K562 (cell line): ENCODE measurements at regions not wholly inside any gene's neighbourhood (a gene's known extent, or its start where the extent isn't known, plus 50 kb on each side); places are given as distances from the start of the nearest gene placed in this dataset.

Experiments used
- ATAC-seq: fragments of 200-7000 bp; cut with Tn5 transposase; 3 replicates; pipeline ENCODE4 v1.9.1; 2020; ENCODE audit warnings: moderate library complexity
- BruUV-seq: library from RNA; stranded (reverse); fragments of 400-500 nt; replicated peaks from 2 replicates; lab custom pipeline; 2021; lab: Mats Ljungman, UMichigan
- CTCF ChIA-PET: fragments of 300-600 bp; formaldehyde crosslinking; extraction: SDS; loops from one replicate; lab custom pipeline; 2021; ENCODE audit warnings: low intra/inter-chr PET ratio; lab: Yijun Ruan, JAX
- POLR2A ChIA-PET: fragments of 300-600, 350-650 bp; sonication (Branson Sonifier 250); formaldehyde crosslinking; extraction: SDS; loops from one replicate; lab custom pipeline; 2021; ENCODE audit warnings: antibody characterized with exemption, inconsistent platforms; lab: Yijun Ruan, JAX
- DNase-seq, 4 experiments: peaks; one replicate each; pipeline versions ENCODE4 v3.0.0 to v3.0.0-alpha.2; 2011 to 2018; ENCODE audit warnings: low spot score in 3 of 4, mixed read lengths in 3 of 4; ENCODE audit errors: extremely low read depth in 1 of 4
- FAIRE-seq: peaks from 2 replicates; lab custom pipeline; 2011; peaks lifted over from hg19 to GRCh38; lab: Jason Lieb, UNC
- H2AFZ ChIP-seq: 2 replicates; pipeline ENCODE4 v1.6.0; 2011; ENCODE audit warnings: low read depth, low read length, control low read depth, inconsistent platforms
- H3K27ac ChIP-seq: fragments of 200-600 bp; 3 replicates; pipeline ENCODE4 v1.8.0; 2011; ENCODE audit warnings: low read depth, mild to moderate bottlenecking, control low read depth, inconsistent platforms, low read length, moderate library complexity, mixed read lengths; ENCODE audit errors: extremely low read depth
- H3K27me3 ChIP-seq, 2 experiments: fragments of 300-600 bp in 1 of 2; 2 replicates in 1 of 2; 3 replicates in 1 of 2; pipeline versions ENCODE4 v1.6.0 to v1.8.0; 2011; ENCODE audit warnings: inconsistent platforms in 2 of 2, low read length in 2 of 2, mild to moderate bottlenecking in 1 of 2, mixed read lengths in 1 of 2, moderate library complexity in 1 of 2; ENCODE audit not compliant: control insufficient read depth in 2 of 2, insufficient read depth in 2 of 2
- H3K36me3 ChIP-seq: fragments of 300-600 bp; 3 replicates; pipeline ENCODE4 v1.8.0; 2011; ENCODE audit warnings: mild to moderate bottlenecking, low read length, inconsistent platforms; ENCODE audit not compliant: control insufficient read depth, insufficient read depth
- H3K4me1 ChIP-seq, 2 experiments: fragments of 200-600 bp in 1 of 2; replicated peaks in 1 of 2; 2 replicates in 1 of 2; 3 replicates in 1 of 2; pipeline versions ENCODE4 v1.5.1 to v1.8.0; 2011; ENCODE audit warnings: inconsistent platforms in 2 of 2, low read length in 2 of 2, mild to moderate bottlenecking in 1 of 2, mixed read lengths in 1 of 2, moderate library complexity in 1 of 2; ENCODE audit not compliant: control insufficient read depth in 2 of 2, insufficient read depth in 2 of 2
- H3K4me2 ChIP-seq: 2 replicates; pipeline ENCODE4 v1.6.1; 2011; ENCODE audit warnings: low read length, control low read depth, inconsistent platforms, mixed read lengths; ENCODE audit not compliant: insufficient read depth
- H3K4me3 ChIP-seq: fragments of 200-600 bp; sonication (generic), shearing (Covaris generic); 2 replicates; pipeline ENCODE4 v1.5.1; 2016; ENCODE audit warnings: control low read depth, inconsistent platforms
- H3K79me2 ChIP-seq: fragments of 200-600 bp; 3 replicates; pipeline ENCODE4 v1.8.0; 2011; ENCODE audit warnings: low read length, inconsistent platforms; ENCODE audit not compliant: control insufficient read depth, insufficient read depth
- H3K9ac ChIP-seq, 2 experiments: 2 replicates each; pipeline versions ENCODE4 v1.6.0 to v1.6.1; 2011; ENCODE audit warnings: low read depth in 2 of 2, low read length in 2 of 2, control low read depth in 1 of 2, inconsistent platforms in 1 of 2, mild to moderate bottlenecking in 1 of 2, mixed read lengths in 1 of 2; ENCODE audit not compliant: insufficient read depth in 1 of 2
- H3K9me1 ChIP-seq: one replicate; pipeline ENCODE4 v1.6.0; 2011; ENCODE audit warnings: inconsistent platforms, mild to moderate bottlenecking, low read length, moderate library complexity; ENCODE audit not compliant: control insufficient read depth, insufficient read depth
- H3K9me3 ChIP-seq: replicated peaks from 2 replicates; pipeline ENCODE4 v1.5.1; 2011; ENCODE audit warnings: low read depth, low read length, inconsistent platforms; ENCODE audit not compliant: control insufficient read depth, insufficient read depth
- H4K20me1 ChIP-seq: replicated peaks from 2 replicates; pipeline ENCODE4 v1.6.1; 2011; ENCODE audit warnings: low read length, inconsistent platforms, mixed read lengths; ENCODE audit not compliant: control insufficient read depth, insufficient read depth
- CBX8 ChIP-seq: fragments of 200-600 bp; sonication (generic); IDR thresholded peaks from 2 replicates; pipeline ENCODE4 v1.6.1; 2012; ENCODE audit warnings: borderline replicate concordance, mixed run types, low read depth, mild to moderate bottlenecking, moderate library complexity, mixed read lengths, low read length, control low read depth, inconsistent platforms; ENCODE audit not compliant: poor library complexity, severe bottlenecking; ENCODE audit errors: extremely low read depth
- GATA2 ChIP-seq: sonication (generic); formaldehyde crosslinking; IDR thresholded peaks from 2 replicates; pipeline ENCODE4 v1.4.0; 2020; ENCODE audit warnings: mild to moderate bottlenecking, missing genetic modification reagents
- SPI1 ChIP-seq: IDR thresholded peaks from 2 replicates; pipeline ENCODE4 v1.6.1; 2011; ENCODE audit warnings: low read depth, low read length, control low read depth, borderline replicate concordance
- ZNF133 ChIP-seq: fragments of 250-450 bp; sonication (Bioruptor Pico); IDR thresholded peaks from 2 replicates; pipeline ENCODE4 v1.4.0; 2020; ENCODE audit warnings: mild to moderate bottlenecking
- ZNF699 ChIP-seq: fragments of 250-450 bp; sonication (Bioruptor Pico); IDR thresholded peaks from 2 replicates; pipeline ENCODE4 v1.8.0; 2021; ENCODE audit warnings: mild to moderate bottlenecking, moderate library complexity; ENCODE audit not compliant: insufficient replicate concordance
- WGBS: fragments of 100-300 bp; shearing (Covaris generic); methylation state at CpG from one replicate; pipeline ENCODE4 v1.1.6; 2016; ENCODE audit warnings: low coverage, mixed read lengths; ENCODE audit not compliant: insufficient coverage; ENCODE audit errors: missing lambda C conversion rate; 5-methylcytosine and 5-hydroxymethylcytosine counted together
- in situ Hi-C: fragments of 300-500 bp; cut with MboI; formaldehyde crosslinking; loops from 4 replicates; pipeline ENCODE4 v1.15.0; 2018; ENCODE audit warnings: inconsistent platforms, mixed read lengths
- intact Hi-C: fragments of 100-400 bp; cut with micrococcal nuclease; formaldehyde crosslinking; loops from 2 replicates; pipeline ENCODE4 v1.14.2; 2022

- Histone ChIP-seq H3K79me2 (no peaks in the 10 kb centered on the region), H3K9me3 (no peaks in the 10 kb centered on the region), H3K4me2 (no peak overlapping the region), H3K27ac (no peak overlapping the region), H4K20me1 (no peaks in the 10 kb centered on the region), H3K9me1 (no peaks in the 10 kb centered on the region), H2AFZ (no peak overlapping the region), H3K4me1 (no peaks in the 10 kb centered on the region), H3K36me3 (no peaks in the 10 kb centered on the region), H3K9ac (no peak overlapping the region), H3K27me3 (no peaks in the 10 kb centered on the region; a peak in 1 of 5 replicates), H3K4me3 (no peak overlapping the region)
- no peak for FAIRE-seq
- no peak for ATAC-seq
- BruUV-seq = no TSS peak
- TF ChIP-seq SPI1 (no peak), CBX8 (no peak), ZNF699 (no peak), ZNF133 (no peak), GATA2 (CRISPR knock-in tag) (no peak)
- ChIA-PET POLR2A (interaction anchor here (0.6 kb wide), 1 partner anchor 12 kb away, joined by 4 read pairs; no protein-coding TSS in a partner anchor), CTCF (interaction anchor here (0.6 kb wide), 1 partner anchor 327 kb away, joined by 3 read pairs; no protein-coding TSS in a partner anchor)
- 0% methylated on average over 1 of the region's 1 CpG for WGBS
- no peak for DNase-seq
- in situ Hi-C loops = no loop called here
- intact Hi-C loops = no loop called here
These were observed 55.2 kb upstream of the NOX3 start for GRCh38 chr6:155510879-155511278.
